HG03558 (cell line): ENCODE measurements at regions not wholly inside any gene's neighbourhood (a gene's known extent, or its start where the extent isn't known, plus 50 kb on each side); places are given as distances from the start of the nearest gene placed in this dataset.

Source experiments
- ATAC-seq: cut with Tn5 transposase; IDR thresholded peaks from one replicate; pipeline ENCODE4 v1.9.1; 2021; ENCODE audit warnings: moderate number of reproducible peaks; ENCODE audit not compliant: unreplicated experiment; ENCODE audit errors: extremely low read depth

GRCh38 chr4:32032136-32032672 is 1312.0 kb downstream of the PCDH7 start:
- no peak for ATAC-seq

GRCh38 chr4:32037399-32037798 is 1317.2 kb downstream of the PCDH7 start:
- no peak for ATAC-seq

- no peak for ATAC-seq
Observed at GRCh38 chr4:32042486-32043247, 1322.5 kb downstream of the PCDH7 start.

GRCh38 chr4:32043248-32043633 is 1323.1 kb downstream of the PCDH7 start:
- no peak for ATAC-seq

- no peak for ATAC-seq
Observed at GRCh38 chr4:32061916-32062315, 1341.7 kb downstream of the PCDH7 start.

GRCh38 chr4:32073542-32073941 is 1353.4 kb downstream of the PCDH7 start:
- ATAC-seq, result no peak

GRCh38 chr4:32087211-32087610 is 1367.0 kb downstream of the PCDH7 start:
- no peak for ATAC-seq

- no peak for ATAC-seq
Observed at GRCh38 chr4:32094987-32095386, 1374.8 kb downstream of the PCDH7 start.

- no peak for ATAC-seq
Observed at GRCh38 chr4:32102896-32103295, 1382.7 kb downstream of the PCDH7 start.

GRCh38 chr4:32106767-32107166 is 1386.6 kb downstream of the PCDH7 start:
- no peak for ATAC-seq

GRCh38 chr4:32112891-32113290 is 1392.7 kb downstream of the PCDH7 start:
- no peak for ATAC-seq

- no peak for ATAC-seq
Observed at GRCh38 chr4:32117693-32118092, 1397.5 kb downstream of the PCDH7 start.

- ATAC-seq, result no peak
Observed at GRCh38 chr4:32119907-32120306, 1399.7 kb downstream of the PCDH7 start.

GRCh38 chr4:32128549-32128948 is 1408.4 kb downstream of the PCDH7 start:
- no peak for ATAC-seq

GRCh38 chr4:32129967-32130366 is 1409.8 kb downstream of the PCDH7 start:
- ATAC-seq, result no peak

- no peak for ATAC-seq
Observed at GRCh38 chr4:32133141-32133540, 1413.0 kb downstream of the PCDH7 start.

- ATAC-seq, result no peak
Observed at GRCh38 chr4:32133734-32134133, 1413.6 kb downstream of the PCDH7 start.

- no peak for ATAC-seq
Observed at GRCh38 chr4:32135642-32136041, 1415.5 kb downstream of the PCDH7 start.

- ATAC-seq, result no peak
Observed at GRCh38 chr4:32136081-32136787, 1416.1 kb downstream of the PCDH7 start.

GRCh38 chr4:32140636-32141035 is 1420.5 kb downstream of the PCDH7 start:
- ATAC-seq, result no peak

GRCh38 chr4:32142075-32142474 is 1421.9 kb downstream of the PCDH7 start:
- no peak for ATAC-seq

GRCh38 chr4:32145987-32146386 is 1425.8 kb downstream of the PCDH7 start:
- no peak for ATAC-seq
